Amniotic epithelial cell (primary cell): ENCODE measurements at regions not wholly inside any gene's neighbourhood (a gene's known extent, or its start where the extent isn't known, plus 50 kb on each side); places are given as distances from the start of the nearest gene placed in this dataset.
A peak's percentile ranks its signal among the peaks of the same experiment; 100 is the strongest.

Source experiments
- DNase-seq: peaks from one replicate; pipeline ENCODE4 v3.0.0-alpha.2; 2010; ENCODE audit warnings: low read depth

DNA sequence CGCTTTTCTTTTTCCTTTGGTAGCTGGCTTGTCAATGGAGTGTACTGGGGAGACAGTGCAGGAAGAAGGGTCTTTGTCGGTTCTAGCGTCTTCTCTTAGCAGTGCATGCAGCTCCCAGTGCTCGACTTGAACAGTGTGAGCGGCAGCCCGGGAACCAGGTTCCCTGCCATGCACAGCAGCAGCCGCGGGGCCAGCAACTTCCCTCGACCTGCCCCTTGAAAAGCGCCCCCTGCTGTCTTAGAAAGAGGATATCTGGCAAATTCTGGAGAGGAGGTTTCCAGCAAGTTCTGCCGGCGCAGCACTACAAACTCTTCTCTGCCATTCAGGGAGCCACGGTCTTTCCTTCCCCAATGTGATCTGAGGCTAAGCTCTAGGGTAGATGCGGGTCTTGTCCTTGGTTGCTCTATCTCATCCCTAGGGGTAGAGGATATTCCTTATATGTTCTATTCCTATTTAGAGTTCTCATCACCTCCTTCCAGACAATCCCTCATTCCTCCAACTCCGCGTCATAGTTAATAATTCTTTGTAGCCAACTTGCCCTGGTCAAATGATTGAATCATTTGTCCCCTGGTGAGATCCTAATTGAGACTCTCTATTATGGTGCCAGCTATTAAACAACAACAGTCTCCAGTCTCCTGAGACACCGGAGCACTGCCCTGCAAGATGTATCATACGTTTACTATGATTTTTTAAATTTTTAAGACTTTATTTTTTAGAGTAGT, 451.3 kb downstream of the PMP22 start:
- peak; percentile 26 for DNase-seq

DNA sequence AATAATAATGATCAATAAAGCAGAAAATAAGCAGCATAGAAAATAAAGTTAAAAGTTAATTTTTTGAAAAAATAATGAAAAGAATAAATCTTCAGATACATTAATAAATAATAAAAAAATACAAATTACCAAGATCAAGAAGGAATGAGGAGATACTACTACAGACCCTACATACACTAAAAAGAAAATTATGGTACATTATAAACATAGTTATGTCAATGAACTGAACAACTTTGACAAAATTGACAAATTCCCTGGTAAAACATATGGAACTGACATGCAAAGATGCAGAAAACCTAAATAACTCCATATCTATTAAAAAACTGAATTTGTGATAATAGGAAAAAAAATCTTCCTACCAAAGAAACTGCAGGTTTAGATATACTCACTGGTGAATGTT, 456.7 kb downstream of the PMP22 start:
- DNase-seq = no peak

DNA sequence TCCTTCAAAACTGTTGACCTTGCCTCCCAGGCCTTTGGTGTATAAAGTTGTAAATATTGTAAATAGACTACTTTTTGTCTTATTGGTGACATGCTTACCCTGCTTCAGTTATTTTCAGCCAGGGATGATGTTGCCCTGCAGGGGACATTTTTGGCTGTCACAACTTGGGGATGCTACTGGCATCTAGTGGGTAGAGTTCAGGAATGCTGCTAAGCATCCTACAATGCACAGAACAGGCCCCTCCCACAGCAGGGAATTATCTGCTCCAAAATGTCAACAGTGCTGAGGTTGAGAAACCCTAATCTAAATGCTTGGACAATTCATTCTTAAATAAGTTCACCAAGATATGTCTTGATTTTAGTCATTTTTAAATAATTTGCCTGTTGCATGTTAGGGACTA, 459.8 kb downstream of the PMP22 start:
- DNase-seq = peak; percentile 4

DNA sequence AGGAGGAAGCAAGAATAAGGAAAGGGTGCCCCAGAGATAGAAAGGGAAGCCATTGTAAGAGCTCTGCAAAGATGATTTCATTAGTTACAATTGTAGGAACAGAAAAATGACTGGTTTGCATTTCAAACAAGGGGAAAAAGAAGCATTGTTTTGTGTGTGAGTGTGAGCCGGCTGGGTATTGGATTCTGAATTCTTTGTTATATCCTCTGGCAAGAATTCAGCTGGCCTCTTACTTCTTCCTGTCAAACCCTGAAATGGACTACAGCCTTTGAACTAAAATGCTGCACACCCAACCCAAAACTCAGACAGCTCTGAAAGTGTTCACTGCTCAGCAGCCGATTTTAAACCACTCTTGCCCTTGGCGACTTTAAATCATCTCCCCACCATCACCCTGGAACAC, 461.3 kb downstream of the PMP22 start:
- DNase-seq = no peak

DNA sequence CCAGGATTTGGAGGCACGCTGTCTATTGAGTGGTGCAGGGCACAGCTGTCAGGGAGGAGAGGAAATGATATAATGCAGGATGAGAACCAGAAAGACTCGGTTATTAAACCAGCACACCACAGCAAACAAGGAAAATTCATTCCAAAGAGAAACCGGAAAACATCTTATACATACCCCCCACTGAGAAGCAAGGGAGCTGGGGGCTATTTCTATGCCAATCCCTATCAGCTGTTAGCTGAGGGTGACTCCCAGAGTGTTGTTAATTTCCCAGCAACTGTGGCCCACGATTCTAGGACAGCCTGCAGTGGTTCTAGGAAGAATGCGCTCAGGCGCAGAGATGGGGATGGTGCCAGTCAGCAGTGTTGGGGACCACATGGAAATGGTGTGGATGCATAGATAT, 467.3 kb downstream of the PMP22 start:
- DNase-seq = no peak

DNA sequence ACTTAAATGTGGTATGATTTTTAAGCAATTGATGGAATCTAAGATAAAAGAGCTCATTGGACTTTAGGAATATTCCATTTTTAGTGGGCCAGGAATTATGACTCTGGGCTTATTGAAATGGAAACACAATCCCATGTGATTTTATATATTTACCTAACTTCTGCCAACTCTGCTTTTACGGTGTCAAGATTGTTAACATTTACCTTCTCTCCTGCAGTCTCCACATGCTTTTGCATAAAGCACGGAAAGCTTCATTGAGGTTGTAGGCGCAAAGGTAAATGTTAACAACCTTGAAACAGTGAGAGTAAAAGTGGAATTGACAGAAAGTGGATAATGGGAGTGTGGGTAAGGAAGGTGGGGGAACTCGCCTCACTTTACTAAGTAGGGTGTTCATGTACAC, 468.1 kb downstream of the PMP22 start:
- DNase-seq = no peak

DNA sequence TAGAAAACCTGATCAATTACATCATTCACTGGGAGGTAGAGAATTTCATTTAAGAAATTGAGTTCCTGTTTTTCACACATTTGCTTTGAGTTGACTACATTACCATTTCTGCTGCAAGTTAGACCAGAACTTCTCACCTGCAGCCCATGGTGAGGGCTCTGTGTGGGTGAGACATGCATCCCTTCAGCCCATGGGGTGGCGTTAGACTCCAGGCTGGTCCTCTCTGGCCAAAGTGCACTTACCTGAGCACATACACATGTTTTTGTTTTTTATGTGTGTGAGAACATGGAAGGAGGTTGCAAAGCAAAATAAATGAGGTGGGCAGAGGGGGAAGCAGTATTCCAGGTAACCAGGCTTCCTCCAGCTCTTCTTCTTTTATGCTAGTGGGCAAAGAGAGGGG, 470.2 kb downstream of the PMP22 start:
- no peak for DNase-seq

DNA sequence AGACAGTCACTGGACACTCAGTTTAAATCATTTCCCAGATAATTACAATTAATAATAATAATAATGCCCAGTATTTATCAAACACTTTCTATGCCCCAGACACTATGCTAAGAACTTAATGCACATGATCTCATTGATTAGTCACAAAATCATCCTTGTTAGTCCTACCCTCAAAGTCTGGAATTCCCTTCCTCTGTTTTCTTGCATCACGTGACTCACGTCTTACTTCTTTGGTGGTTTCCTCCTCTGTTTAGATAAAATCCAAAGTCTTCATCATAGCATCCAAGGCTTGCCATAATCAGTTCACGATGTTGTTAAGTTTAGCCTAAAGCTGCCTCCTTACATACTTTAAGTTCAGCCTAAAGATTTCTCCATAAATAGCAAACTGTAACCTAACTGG, 471.9 kb downstream of the PMP22 start:
- DNase-seq = peak; percentile 17

DNA sequence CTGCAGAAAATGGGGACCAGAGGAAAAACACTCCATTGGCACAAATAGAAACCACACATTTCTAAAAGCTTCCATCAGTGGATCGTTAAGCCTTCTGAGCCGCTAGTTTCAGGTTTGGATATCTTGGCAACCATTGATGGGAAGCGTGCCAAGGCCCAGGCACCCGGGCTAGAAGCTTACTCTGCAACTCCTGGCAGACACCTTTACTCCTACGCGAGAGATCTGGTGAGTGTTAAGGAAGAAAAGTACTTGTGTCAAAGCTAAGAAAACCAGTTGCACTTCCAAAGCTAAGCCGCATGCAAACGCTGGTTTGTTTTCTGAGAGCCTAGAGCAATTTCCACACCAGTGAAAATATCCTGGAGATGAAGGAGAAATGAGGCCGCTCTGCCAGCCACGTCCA, 472.4 kb downstream of the PMP22 start:
- peak; percentile 64 for DNase-seq

DNA sequence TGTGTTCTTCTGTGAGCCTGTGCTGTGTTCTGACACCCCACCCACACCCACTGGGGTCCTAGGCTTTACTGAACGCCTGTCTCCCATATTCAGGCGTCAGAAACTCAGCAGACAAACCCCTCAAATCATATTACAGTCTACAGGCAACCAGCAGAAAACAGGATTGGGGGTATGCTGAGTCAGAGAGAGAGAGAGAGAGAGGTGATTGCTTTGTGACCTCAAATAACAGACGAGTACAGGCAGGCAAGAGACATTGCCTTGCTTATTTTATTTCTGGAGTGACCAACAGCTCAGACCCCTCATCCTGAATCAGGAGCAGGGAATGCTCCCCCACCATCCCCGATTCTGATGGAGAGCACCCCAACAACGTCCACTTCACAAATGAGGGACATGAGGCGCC, 473.9 kb downstream of the PMP22 start:
- no peak for DNase-seq

DNA sequence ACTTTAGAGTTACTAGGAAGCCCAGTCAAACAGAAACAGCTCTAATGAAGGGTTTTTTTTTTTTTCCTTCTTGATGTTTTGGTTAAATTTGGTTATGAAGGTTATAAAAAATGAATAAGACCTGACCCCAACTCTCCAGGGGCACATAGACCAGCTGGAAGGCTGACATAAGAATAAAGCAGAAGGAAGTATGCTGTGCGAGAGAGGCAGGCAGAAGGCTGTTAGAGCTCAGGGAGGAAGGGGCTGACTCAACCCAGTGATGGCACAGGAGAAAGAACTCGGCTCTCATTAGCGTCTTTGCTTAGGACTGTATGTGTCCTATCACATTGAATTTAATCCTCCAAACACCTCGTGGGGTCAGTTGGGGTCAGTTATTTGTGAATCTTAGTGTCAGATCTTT, 474.6 kb downstream of the PMP22 start:
- no peak for DNase-seq

DNA sequence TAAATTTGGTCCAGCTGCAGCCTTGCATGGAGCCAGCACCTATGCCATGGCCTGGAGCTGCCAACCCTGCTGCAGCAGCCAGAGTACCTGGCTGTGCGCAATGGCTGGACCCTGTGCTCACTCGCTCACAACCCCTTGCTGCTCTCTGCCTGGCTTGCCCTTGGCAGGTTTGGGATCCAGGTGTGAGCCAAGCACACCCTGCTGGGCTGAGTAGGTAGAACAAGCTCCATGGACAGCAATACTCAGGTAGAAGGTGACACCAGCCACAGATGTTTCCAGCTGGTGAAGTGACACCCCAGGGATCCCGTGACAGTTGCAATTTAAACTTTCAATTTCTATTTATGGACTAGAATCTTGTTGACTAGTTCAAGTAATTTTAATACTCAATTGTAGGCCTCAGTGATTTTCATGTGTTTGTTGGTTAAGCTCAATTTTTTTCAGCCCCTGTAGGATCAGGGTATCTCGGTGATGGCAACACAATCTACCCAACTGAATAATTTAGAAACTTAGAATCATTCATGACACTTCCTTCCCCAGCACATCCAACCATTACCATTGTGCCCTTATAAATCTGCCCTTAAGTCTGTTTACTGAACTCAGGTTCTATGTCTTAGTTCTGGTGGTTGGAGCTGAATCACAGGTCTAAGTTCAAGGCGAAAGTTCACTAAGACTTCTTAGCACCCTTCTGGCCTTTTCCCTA, 480.0 kb downstream of the PMP22 start:
- DNase-seq = no peak

DNA sequence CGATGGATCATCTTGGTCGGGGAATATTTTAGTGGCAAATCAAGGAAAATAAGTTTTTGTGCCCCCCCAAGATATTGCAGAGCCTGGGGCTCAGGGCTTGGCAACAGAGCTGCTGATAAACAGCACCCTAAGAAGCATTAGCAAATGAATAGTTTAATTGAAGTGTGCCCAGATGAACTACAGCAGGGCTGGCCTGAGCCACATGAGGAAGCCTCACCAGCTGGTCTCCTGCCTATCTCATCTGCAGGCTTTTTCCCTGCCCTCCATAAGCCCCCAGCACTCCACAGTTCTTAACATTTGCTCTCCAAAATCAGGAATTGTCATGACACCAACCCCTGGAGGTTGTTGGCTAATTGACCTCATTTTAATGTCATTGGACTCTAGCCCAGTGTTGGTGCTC, 480.2 kb downstream of the HS3ST3B1 start:
- no peak for DNase-seq

DNA sequence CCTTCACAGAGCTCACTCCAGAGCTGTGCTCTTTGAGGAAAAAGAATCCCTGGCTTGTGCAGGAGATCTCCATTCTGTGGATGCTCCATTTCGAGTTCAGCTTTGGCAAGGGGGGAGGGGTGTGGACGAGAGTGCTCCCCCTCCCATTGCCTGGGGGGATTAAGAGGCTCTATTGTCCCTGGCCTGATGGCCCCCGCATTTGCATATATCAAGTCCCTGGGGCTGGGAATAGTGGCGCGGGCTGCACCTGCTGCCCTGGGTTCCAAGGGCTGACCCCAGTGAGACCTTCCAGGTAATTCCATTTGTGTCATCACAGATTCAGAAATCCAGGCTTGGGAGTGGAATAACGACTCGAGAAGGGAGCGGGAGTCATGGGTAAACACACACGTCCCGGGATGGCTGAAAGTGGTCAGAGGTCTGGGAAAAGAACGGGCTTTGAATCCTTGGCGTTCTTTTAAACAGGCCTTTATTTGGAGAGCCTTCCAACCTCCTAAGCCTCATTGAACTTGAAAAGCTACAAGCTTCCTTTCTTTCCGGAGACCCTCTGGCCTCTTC, 479.3 kb downstream of the HS3ST3B1 start:
- no peak for DNase-seq

DNA sequence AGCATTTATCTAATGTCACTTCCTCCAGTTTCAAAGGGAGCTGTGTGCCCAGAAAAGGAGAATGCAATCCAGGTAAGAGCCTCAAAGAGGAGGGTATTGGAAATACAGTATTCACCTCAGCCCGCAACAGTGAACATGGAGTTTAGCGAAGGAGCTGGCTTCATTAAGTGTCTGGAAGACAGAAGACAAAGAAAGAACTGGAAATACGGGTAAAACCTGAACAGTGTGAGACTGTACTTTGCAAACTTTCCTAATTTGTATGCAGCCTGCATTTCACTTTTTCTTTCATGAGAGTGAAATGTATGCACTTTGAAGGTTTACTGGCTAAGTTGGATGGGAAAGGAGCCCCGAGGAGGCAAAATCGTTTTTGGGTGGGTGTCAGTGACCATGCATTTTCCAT, 478.4 kb downstream of the HS3ST3B1 start:
- DNase-seq = no peak

DNA sequence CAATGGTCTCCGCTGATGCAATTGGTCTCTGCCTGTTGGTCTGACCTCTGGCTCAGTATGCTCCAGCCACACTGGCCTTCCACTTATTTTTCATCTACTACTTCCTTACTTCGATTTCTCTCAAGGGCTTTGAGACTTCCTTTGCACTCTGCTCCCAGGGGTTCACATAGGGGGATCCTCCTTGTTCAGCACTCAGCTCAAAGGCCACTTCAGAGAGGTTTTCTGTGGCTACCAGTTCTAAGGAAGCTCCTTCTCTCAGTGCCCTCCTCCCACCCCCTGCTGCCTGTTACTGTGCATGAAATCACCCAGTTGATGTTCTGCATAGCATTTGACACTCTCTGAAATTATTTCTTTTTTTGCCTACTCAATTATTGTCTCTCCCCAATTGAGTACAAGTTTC, 476.4 kb downstream of the HS3ST3B1 start:
- DNase-seq = no peak

DNA sequence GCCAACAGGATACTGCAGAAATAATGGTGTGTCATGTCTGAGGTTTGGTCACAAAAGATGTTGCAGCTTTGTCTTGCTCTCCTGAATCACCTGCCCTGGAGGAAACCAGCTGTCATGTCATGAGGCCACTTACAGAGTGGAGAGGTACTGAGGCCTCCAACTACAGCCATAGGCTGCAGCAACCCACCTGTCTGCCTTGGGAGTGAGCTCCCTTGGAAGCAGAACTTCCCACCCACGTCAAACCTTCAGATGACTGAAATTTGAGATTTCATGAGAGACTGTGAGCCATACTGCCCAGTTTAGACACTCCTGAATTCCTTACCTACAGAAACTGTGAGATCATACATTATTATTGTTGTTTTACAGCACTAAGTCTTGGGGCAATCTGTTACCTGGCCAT, 475.9 kb downstream of the HS3ST3B1 start:
- no peak for DNase-seq

DNA sequence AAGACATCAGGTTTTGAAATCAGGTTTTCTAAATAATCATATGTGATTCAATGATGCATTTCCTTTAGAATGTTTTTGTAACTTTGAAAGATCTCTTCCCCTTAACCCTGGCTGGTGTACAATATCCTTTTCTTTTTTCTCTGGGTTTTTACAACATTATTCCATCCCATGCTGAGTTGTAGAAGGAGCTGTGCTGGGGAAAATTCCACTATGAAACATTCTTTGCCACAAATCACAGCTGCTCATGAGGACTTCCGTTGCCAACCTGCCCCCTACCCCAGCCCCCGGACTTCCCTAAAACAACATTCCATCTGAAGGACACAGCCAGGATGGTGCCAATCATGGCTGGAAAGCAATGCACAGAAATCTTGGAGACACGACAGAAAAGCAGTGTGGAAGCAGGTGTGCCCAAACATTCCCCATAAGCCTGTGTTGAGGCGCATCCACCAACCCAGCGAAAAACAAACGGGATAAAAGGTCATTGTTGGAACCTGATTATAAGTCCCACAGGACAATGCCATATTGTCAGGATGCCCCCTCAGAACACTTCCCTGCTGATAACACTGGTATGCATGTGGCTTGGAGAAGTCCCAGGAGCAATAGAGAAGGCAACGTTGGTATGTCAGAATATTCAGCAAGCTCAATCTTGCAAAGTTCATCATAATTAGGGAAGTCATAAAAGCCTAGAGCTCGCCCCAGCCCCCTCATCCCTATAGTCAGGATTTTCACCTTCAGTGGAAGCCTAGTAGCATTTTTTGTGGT, 475.0 kb downstream of the HS3ST3B1 start:
- DNase-seq = no peak

DNA sequence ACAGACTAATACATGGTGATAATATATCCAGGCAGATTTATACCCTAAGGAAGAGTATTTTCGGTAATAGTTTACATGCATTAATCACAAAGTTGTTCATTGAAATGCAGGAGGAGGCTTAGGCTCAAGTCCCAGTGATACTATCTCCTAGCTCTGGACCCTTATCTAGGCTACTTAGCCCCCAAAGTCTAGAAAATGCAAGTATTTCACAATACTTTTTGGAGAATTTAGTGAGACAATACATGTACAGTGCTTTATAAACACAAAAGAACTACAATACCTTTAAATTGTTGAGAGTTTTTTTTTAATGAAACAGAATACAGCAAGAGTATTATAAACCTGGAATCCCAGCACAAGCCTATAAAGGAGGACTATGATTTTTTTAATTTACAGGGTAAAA, 473.9 kb downstream of the HS3ST3B1 start:
- DNase-seq = no peak

DNA sequence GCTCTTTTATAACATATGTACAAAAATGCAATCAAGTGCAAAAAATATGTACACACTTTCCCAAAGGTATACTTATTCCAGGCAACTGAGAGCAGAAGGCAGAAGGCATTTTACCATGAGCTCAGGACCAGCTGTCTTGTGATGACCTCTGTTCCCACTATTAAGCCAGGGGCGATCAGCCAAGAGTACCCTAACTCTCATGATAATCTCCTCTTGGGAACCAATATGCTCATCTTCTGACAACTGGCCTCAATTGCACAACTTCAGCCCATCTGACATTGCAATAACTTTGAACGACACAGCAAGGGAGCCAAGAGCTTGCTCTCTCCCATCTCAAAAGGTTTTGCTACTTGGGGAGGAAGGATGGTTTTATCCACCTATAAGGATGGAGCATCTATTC, 471.9 kb downstream of the HS3ST3B1 start:
- no peak for DNase-seq

DNA sequence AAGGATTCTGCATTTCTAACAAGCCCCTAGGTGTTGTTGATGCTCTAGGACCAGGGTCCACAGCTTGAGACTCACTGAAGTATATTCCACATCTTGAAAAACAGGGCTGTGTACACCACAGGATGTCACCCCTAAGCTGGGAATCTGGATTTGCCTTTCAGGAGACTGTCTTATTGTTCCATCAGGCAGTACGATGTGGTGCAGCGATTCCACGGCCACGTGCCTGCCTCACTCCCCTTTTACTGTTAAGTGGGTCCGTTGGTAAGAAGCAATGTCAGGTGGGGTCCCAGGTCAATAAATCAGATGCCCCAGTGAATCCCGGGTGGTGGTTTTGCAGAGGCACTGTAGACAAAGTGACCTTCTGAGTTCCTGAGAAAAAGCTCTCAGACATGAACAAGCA, 470.7 kb downstream of the HS3ST3B1 start:
- no peak for DNase-seq

DNA sequence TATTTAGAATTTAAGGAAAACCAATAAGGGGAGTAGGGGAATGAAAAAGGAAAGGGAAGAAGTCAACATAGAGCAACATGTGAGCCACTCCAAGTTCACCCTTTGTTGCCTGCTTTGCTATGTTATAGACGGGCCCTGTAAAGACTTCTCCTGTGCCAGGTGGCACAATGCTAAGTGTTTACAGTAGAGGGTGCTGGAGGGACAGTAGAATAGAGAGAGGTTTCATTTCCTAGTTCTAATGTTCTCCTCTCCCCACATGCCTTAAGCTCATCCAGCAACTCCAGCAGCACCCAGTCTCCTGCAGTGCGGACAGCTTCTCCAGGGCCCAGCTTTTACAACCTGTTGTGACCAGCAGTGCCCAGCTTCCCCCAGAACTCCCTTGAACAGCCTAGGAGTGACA, 468.0 kb downstream of the HS3ST3B1 start:
- no peak for DNase-seq
